ENCODE measurements at regions not wholly inside any gene's neighbourhood (a gene's known extent, or its start where the extent isn't known, plus 50 kb on each side); places are given as distances from the start of the nearest gene placed in this dataset.

DNA sequence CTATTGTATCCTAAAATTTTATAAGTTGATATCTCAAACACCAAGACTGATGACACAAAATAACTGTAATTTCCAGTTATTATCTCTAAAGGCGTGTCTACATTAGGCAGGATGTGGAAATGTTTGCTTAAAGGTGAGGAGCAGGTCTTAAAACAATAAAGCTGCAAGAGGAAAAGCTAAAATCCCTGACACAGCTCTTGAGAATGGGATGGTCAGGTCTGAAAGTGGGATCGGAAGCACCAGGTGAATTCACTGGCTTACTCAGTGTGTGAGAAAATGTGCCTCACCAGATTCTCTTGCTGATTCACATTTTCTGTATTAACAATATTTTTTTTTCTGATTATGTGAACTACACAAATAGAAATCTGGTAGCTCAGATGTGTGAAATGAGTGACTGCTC lies 421.9 kb upstream of the ADAMTS5 start:
- H3K9me2 ChIP-seq (replicated peaks; ENCODE audit: control insufficient read depth, low read length) = no peaks in the 10 kb centered on the region
- H3F3A ChIP-seq (ENCODE audit: control insufficient read depth, insufficient read depth) = no peaks in the 10 kb centered on the region
- no peak overlapping the region for H3K27ac ChIP-seq (ENCODE audit: low read depth, low read length)
- no peaks in the 10 kb centered on the region for H3K27me3 ChIP-seq (ENCODE audit: control insufficient read depth, low read length)
- no peaks in the 10 kb centered on the region for H3K79me2 ChIP-seq (ENCODE audit: control insufficient read depth, low read length)
- no peaks in the 10 kb centered on the region for H4K20me1 ChIP-seq (ENCODE audit: control insufficient read depth, insufficient read depth, low read depth, low read length)
- no peak overlapping the region for H3K4me2 ChIP-seq (ENCODE audit: low read length)
- no peaks in the 10 kb centered on the region for H3K4me1 ChIP-seq (ENCODE audit: control insufficient read depth, low read length)
- TF ChIP-seq CTCF (IDR thresholded peaks at IDR 0.05; ENCODE audit: low read depth, low read length, poor library complexity, severe bottlenecking) = no peak
- TF ChIP-seq EZH2phosphoT487 (IDR thresholded peaks at IDR 0.05; ENCODE audit: borderline replicate concordance, low read length) = no peak
- H3K9me3 ChIP-seq (ENCODE audit: control insufficient read depth, insufficient read depth, low read length) = peaks cover 3% of the 10 kb centered on the region; the same call in 1 of the 2 replicates
- no peak overlapping the region for H3K4me3 ChIP-seq (ENCODE audit: low read length)
- H3K36me3 ChIP-seq (ENCODE audit: control insufficient read depth, low read length) = no peaks in the 10 kb centered on the region

- H3K4me1 ChIP-seq (ENCODE audit: control insufficient read depth, low read length) = no peaks in the 10 kb centered on the region
- H3K36me3 ChIP-seq (ENCODE audit: control insufficient read depth, low read length) = no peaks in the 10 kb centered on the region
- no peak for TF ChIP-seq EZH2phosphoT487 (IDR thresholded peaks at IDR 0.05; ENCODE audit: borderline replicate concordance, low read length)
- TF ChIP-seq CTCF (IDR thresholded peaks at IDR 0.05; ENCODE audit: low read depth, low read length, poor library complexity, severe bottlenecking) = no peak
Observed at GRCh38 chr21:27382404-27382803, 415.5 kb upstream of the ADAMTS5 start.

DNA sequence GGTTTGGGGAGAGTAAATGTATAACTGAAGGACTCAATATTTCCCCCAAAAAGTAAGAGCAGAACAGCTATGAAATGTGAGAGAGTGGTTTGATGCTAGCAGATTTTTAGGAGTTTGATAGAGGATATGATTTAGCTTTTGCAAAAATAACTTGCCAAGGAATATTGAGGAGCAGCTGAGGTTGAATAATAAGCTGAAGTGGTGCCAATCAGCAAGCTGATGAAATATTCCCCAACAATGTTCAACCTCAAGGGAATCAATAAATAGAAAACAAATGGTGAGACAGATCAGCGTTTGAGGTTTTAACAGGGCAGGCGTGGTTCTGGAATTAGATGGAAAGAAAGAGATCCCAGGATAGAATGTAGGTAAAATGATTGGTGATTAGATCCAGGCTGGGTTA lies 413.4 kb upstream of the ADAMTS5 start:
- H3K4me3 ChIP-seq (ENCODE audit: low read length) = no peak overlapping the region
- no peaks in the 10 kb centered on the region for H3K9me2 ChIP-seq (replicated peaks; ENCODE audit: control insufficient read depth, low read length)
- H3K27ac ChIP-seq (ENCODE audit: low read depth, low read length) = no peak overlapping the region
- H3K9me3 ChIP-seq (ENCODE audit: control insufficient read depth, insufficient read depth, low read length) = no peaks in the 10 kb centered on the region
- no peaks in the 10 kb centered on the region for H4K20me1 ChIP-seq (ENCODE audit: control insufficient read depth, insufficient read depth, low read depth, low read length)
- no peaks in the 10 kb centered on the region for H3K36me3 ChIP-seq (ENCODE audit: control insufficient read depth, low read length)
- H3K79me2 ChIP-seq (ENCODE audit: control insufficient read depth, low read length) = no peaks in the 10 kb centered on the region
- no peak overlapping the region for H3K4me2 ChIP-seq (ENCODE audit: low read length)
- no peaks in the 10 kb centered on the region for H3F3A ChIP-seq (ENCODE audit: control insufficient read depth, insufficient read depth)
- H3K27me3 ChIP-seq (ENCODE audit: control insufficient read depth, low read length) = no peaks in the 10 kb centered on the region
- no peak for TF ChIP-seq EZH2phosphoT487 (IDR thresholded peaks at IDR 0.05; ENCODE audit: borderline replicate concordance, low read length)
- no peak for TF ChIP-seq CTCF (IDR thresholded peaks at IDR 0.05; ENCODE audit: low read depth, low read length, poor library complexity, severe bottlenecking)
- H3K4me1 ChIP-seq (ENCODE audit: control insufficient read depth, low read length) = no peaks in the 10 kb centered on the region

More at GRCh38 chr21:27382404-27382803, 415.5 kb upstream of the ADAMTS5 start:
- no peaks in the 10 kb centered on the region for H3K79me2 ChIP-seq (ENCODE audit: control insufficient read depth, low read length)
- no peak overlapping the region for H3K4me3 ChIP-seq (ENCODE audit: low read length)
- H3K9me3 ChIP-seq (ENCODE audit: control insufficient read depth, insufficient read depth, low read length) = no peaks in the 10 kb centered on the region
- H3F3A ChIP-seq (ENCODE audit: control insufficient read depth, insufficient read depth) = no peaks in the 10 kb centered on the region
- no peaks in the 10 kb centered on the region for H3K27me3 ChIP-seq (ENCODE audit: control insufficient read depth, low read length)
- no peaks in the 10 kb centered on the region for H3K9me2 ChIP-seq (replicated peaks; ENCODE audit: control insufficient read depth, low read length)
- no peak overlapping the region for H3K4me2 ChIP-seq (ENCODE audit: low read length)
- H3K27ac ChIP-seq (ENCODE audit: low read depth, low read length) = no peak overlapping the region
- no peaks in the 10 kb centered on the region for H4K20me1 ChIP-seq (ENCODE audit: control insufficient read depth, insufficient read depth, low read depth, low read length)

GRCh38 chr21:27379354-27379753 lies 412.5 kb upstream of the ADAMTS5 start:
- Histone ChIP-seq H3K9me2 (replicated peaks; ENCODE audit: control insufficient read depth, low read length) (no peaks in the 10 kb centered on the region), H3K9me3 (ENCODE audit: control insufficient read depth, insufficient read depth, low read length) (no peaks in the 10 kb centered on the region), H3K4me3 (ENCODE audit: low read length) (no peak overlapping the region), H3K27ac (ENCODE audit: low read depth, low read length) (no peak overlapping the region), H3K27me3 (ENCODE audit: control insufficient read depth, low read length) (no peaks in the 10 kb centered on the region), H3K4me2 (ENCODE audit: low read length) (no peak overlapping the region), H4K20me1 (ENCODE audit: control insufficient read depth, insufficient read depth, low read depth, low read length) (no peaks in the 10 kb centered on the region), H3K36me3 (ENCODE audit: control insufficient read depth, low read length) (no peaks in the 10 kb centered on the region), H3F3A (ENCODE audit: control insufficient read depth, insufficient read depth) (no peaks in the 10 kb centered on the region), H3K79me2 (ENCODE audit: control insufficient read depth, low read length) (no peaks in the 10 kb centered on the region), H3K4me1 (ENCODE audit: control insufficient read depth, low read length) (no peaks in the 10 kb centered on the region)
- no peak for TF ChIP-seq CTCF (IDR thresholded peaks at IDR 0.05; ENCODE audit: low read depth, low read length, poor library complexity, severe bottlenecking)
- TF ChIP-seq EZH2phosphoT487 (IDR thresholded peaks at IDR 0.05; ENCODE audit: borderline replicate concordance, low read length) = no peak
